NB4 (cell line): ENCODE measurements at regions not wholly inside any gene's neighbourhood (a gene's known extent, or its start where the extent isn't known, plus 50 kb on each side); places are given as distances from the start of the nearest gene placed in this dataset.

Source experiments
- CTCF ChIP-seq: IDR thresholded peaks from one replicate; pipeline ENCODE4 v1.5.1; 2012; ENCODE audit warnings: low read depth, low read length
- MAX ChIP-seq: IDR thresholded peaks from 2 replicates; pipeline ENCODE4 v1.6.1; 2011; ENCODE audit warnings: low read depth, low read length
- POLR2A ChIP-seq: IDR thresholded peaks from 2 replicates; pipeline ENCODE4 v1.6.1; 2011; ENCODE audit warnings: mild to moderate bottlenecking; ENCODE audit not compliant: insufficient read length; ENCODE audit errors: extremely low read depth

- TF ChIP-seq CTCF (no peak), POLR2A (no peak), MAX (no peak)
Measured at GRCh38 chr10:108775911-108776475, 1147.3 kb downstream of the XPNPEP1 start.
